H9 (cell line): ENCODE measurements at regions not wholly inside any gene's neighbourhood (a gene's known extent, or its start where the extent isn't known, plus 50 kb on each side); places are given as distances from the start of the nearest gene placed in this dataset.

Experiments used
- DNase-seq: peaks from one replicate; pipeline ENCODE4 v3.0.0-alpha.2; 2017
- H2AFZ ChIP-seq: one replicate; pipeline ENCODE4 v1.6.1; 2013; ENCODE audit warnings: mild to moderate bottlenecking, low read length, control low read depth, moderate library complexity
- H2AK5ac ChIP-seq: 2 replicates; pipeline ENCODE4 v1.6.1; 2013; ENCODE audit warnings: low read length, control low read depth, mixed read lengths; ENCODE audit not compliant: insufficient read length
- H2BK120ac ChIP-seq: one replicate; pipeline ENCODE4 v1.6.1; 2013; ENCODE audit warnings: low read depth, mild to moderate bottlenecking, low read length, control low read depth, inconsistent platforms; ENCODE audit not compliant: poor library complexity, severe bottlenecking
- H2BK12ac ChIP-seq: 2 replicates; pipeline ENCODE4 v1.6.1; 2013; ENCODE audit warnings: low read length, control low read depth, mixed read lengths, low read depth; ENCODE audit not compliant: insufficient read length
- H2BK15ac ChIP-seq: 2 replicates; pipeline ENCODE4 v1.6.1; 2013; ENCODE audit warnings: low read depth, low read length, control low read depth
- H2BK20ac ChIP-seq: one replicate; pipeline ENCODE4 v1.6.1; 2013; ENCODE audit warnings: low read depth, mild to moderate bottlenecking, low read length, control low read depth, inconsistent platforms; ENCODE audit not compliant: poor library complexity, severe bottlenecking
- H2BK5ac ChIP-seq: 2 replicates; pipeline ENCODE4 v1.6.1; 2013; ENCODE audit warnings: low read length, control low read depth, mixed read lengths; ENCODE audit not compliant: insufficient read length
- H3K14ac ChIP-seq: 2 replicates; pipeline ENCODE4 v1.6.1; 2013; ENCODE audit warnings: low read length, control low read depth; ENCODE audit not compliant: insufficient read depth
- H3K18ac ChIP-seq: 2 replicates; pipeline ENCODE4 v1.6.1; 2013; ENCODE audit warnings: low read depth, mild to moderate bottlenecking, mixed read lengths, low read length, control low read depth; ENCODE audit not compliant: insufficient read length
- H3K23ac ChIP-seq: 2 replicates; pipeline ENCODE4 v1.6.1; 2013; ENCODE audit warnings: low read length, control low read depth, mixed read lengths, low read depth; ENCODE audit not compliant: insufficient read length
- H3K23me2 ChIP-seq: 2 replicates; pipeline ENCODE4 v1.6.1; 2013; ENCODE audit warnings: low read depth, mild to moderate bottlenecking, mixed read lengths, low read length, control low read depth; ENCODE audit not compliant: insufficient read length, poor library complexity, severe bottlenecking
- H3K27ac ChIP-seq: 2 replicates; pipeline ENCODE4 v1.5.1; 2013; ENCODE audit warnings: low read length, control low read depth, mixed read lengths, low read depth; ENCODE audit not compliant: insufficient read length
- H3K27me3 ChIP-seq: 2 replicates; pipeline ENCODE4 v1.6.1; 2013; ENCODE audit warnings: low read length, control low read depth, inconsistent platforms; ENCODE audit not compliant: insufficient read depth
- H3K4ac ChIP-seq: 2 replicates; pipeline ENCODE4 v1.6.1; 2013; ENCODE audit warnings: low read depth, mild to moderate bottlenecking, control low read depth, inconsistent platforms, low read length, moderate library complexity
- H3K4me1 ChIP-seq: 2 replicates; pipeline ENCODE4 v1.6.1; 2013; ENCODE audit warnings: low read length, control low read depth, inconsistent platforms; ENCODE audit not compliant: insufficient read depth
- H3K4me2 ChIP-seq: 2 replicates; pipeline ENCODE4 v1.6.1; 2013; ENCODE audit warnings: low read length, control low read depth, mixed read lengths; ENCODE audit not compliant: insufficient read length, insufficient read depth
- H3K56ac ChIP-seq: 2 replicates; pipeline ENCODE4 v1.6.1; 2013; ENCODE audit warnings: low read depth, mild to moderate bottlenecking, mixed read lengths, low read length, control low read depth; ENCODE audit not compliant: insufficient read length
- H3K79me1 ChIP-seq: 2 replicates; pipeline ENCODE4 v1.6.1; 2013; ENCODE audit warnings: low read depth, mild to moderate bottlenecking, moderate library complexity, low read length, control low read depth, inconsistent platforms; ENCODE audit not compliant: insufficient read depth, poor library complexity, severe bottlenecking
- H3K79me2 ChIP-seq: 2 replicates; pipeline ENCODE4 v1.6.1; 2013; ENCODE audit warnings: low read length, control low read depth, inconsistent platforms; ENCODE audit not compliant: insufficient read depth
- H3K9ac ChIP-seq: 2 replicates; pipeline ENCODE4 v1.6.1; 2013; ENCODE audit warnings: low read length, control low read depth, mixed read lengths; ENCODE audit not compliant: insufficient read length; ENCODE audit errors: extremely low read depth
- H3K9me3 ChIP-seq: one replicate; pipeline ENCODE4 v1.6.1; 2013; ENCODE audit warnings: low read depth, low read length, inconsistent platforms; ENCODE audit not compliant: control insufficient read depth
- H3T11ph ChIP-seq: one replicate; pipeline ENCODE4 v1.6.1; 2013; ENCODE audit warnings: mild to moderate bottlenecking, low read length, control low read depth, inconsistent platforms
- H4K20me1 ChIP-seq: one replicate; pipeline ENCODE4 v1.6.1; 2013; ENCODE audit not compliant: control insufficient read depth, insufficient read length, insufficient read depth
- H4K5ac ChIP-seq: 2 replicates; pipeline ENCODE4 v1.6.1; 2013; ENCODE audit warnings: low read depth, mild to moderate bottlenecking, mixed read lengths, low read length, control low read depth; ENCODE audit not compliant: insufficient read length
- H4K8ac ChIP-seq: replicated peaks from 2 replicates; pipeline ENCODE4 v1.6.1; 2013; ENCODE audit warnings: low read length, control low read depth, mixed read lengths, low read depth; ENCODE audit not compliant: insufficient read length
- H4K91ac ChIP-seq: 2 replicates; pipeline ENCODE4 v1.6.1; 2013; ENCODE audit warnings: low read depth, mild to moderate bottlenecking, moderate library complexity, mixed read lengths, low read length, control low read depth; ENCODE audit not compliant: insufficient read length
- H3K27ac Mint-ChIP-seq, 3 experiments: 2 replicates in 2 of 3; 3 replicates in 1 of 3; pipeline ENCODE4 v1.8.0; 2020 to 2021; ENCODE audit warnings: mixed read lengths in 3 of 3, mild to moderate bottlenecking in 1 of 3, moderate library complexity in 1 of 3
- H3K27me3 Mint-ChIP-seq: 2 replicates; pipeline ENCODE4 v1.8.0; 2021; ENCODE audit warnings: low read depth, mild to moderate bottlenecking, moderate library complexity, mixed read lengths
- H3K36me3 Mint-ChIP-seq, 3 experiments: 2 replicates in 2 of 3; 3 replicates in 1 of 3; pipeline ENCODE4 v1.8.0; 2020 to 2021; ENCODE audit warnings: low read depth in 3 of 3, mixed read lengths in 3 of 3; ENCODE audit not compliant: insufficient read depth in 1 of 3
- H3K4me1 Mint-ChIP-seq, 2 experiments: 2 replicates each; pipeline ENCODE4 v1.8.0; 2020; ENCODE audit warnings: mixed read lengths in 2 of 2
- H3K4me3 Mint-ChIP-seq, 2 experiments: 2 replicates in 1 of 2; 3 replicates in 1 of 2; pipeline ENCODE4 v1.8.0; 2020 to 2021; ENCODE audit warnings: mild to moderate bottlenecking in 2 of 2, mixed read lengths in 2 of 2, moderate library complexity in 1 of 2
- H3K9me3 Mint-ChIP-seq, 2 experiments: 2 replicates in 1 of 2; 3 replicates in 1 of 2; pipeline ENCODE4 v1.8.0; 2020; ENCODE audit warnings: mild to moderate bottlenecking in 2 of 2, mixed read lengths in 2 of 2, moderate library complexity in 1 of 2
- WGBS: extraction: QIAGEN DNeasy Blood & Tissue Kit; methylation state at CpG from one replicate; pipeline ENCODE4 v1.1.7; 2013; ENCODE audit warnings: missing lambda C conversion rate, low lambda C conversion rate, mixed read lengths; ENCODE audit not compliant: insufficient read length; ENCODE audit errors: extremely low coverage; 5-methylcytosine and 5-hydroxymethylcytosine counted together
- TF ChIP-seq, protein P1 (sequence below): fragments of 200-600 bp; sonication (generic); conservative IDR thresholded peaks from 3 replicates; pipeline ENCODE4 v1.8.0; 2021; ENCODE audit warnings: antibody characterized with exemption, mild to moderate bottlenecking

- H3K4ac ChIP-seq, result no peak overlapping the region
- H3K4me1 ChIP-seq, result no peaks in the 10 kb centered on the region; the same call in 1 of the 2 replicates
- no peak overlapping the region for H2BK15ac ChIP-seq
- no peaks in the 10 kb centered on the region for H4K20me1 ChIP-seq
- no peak overlapping the region for H2BK20ac ChIP-seq
- no peak overlapping the region for H3K14ac ChIP-seq
- H3K23ac ChIP-seq, result no peak overlapping the region
- no peak overlapping the region for H2AFZ ChIP-seq
- H4K5ac ChIP-seq, result no peak overlapping the region
- no peak overlapping the region for H2BK120ac ChIP-seq
- H3K79me1 ChIP-seq, result no peaks in the 10 kb centered on the region
- H3K4me1 Mint-ChIP-seq, result peaks cover 3 to 7% of the 10 kb centered on the region in 2 experiments; a peak in 3 of 4 replicates
- no peaks in the 10 kb centered on the region for H3K9me3 ChIP-seq
- H4K91ac ChIP-seq, result no peak overlapping the region
- H2BK5ac ChIP-seq, result no peak overlapping the region
- no peaks in the 10 kb centered on the region; a peak in 2 of 7 replicates for H3K36me3 Mint-ChIP-seq
- H3K79me2 ChIP-seq, result no peaks in the 10 kb centered on the region
- no peaks in the 10 kb centered on the region for H3K23me2 ChIP-seq
- H2BK12ac ChIP-seq, result no peak overlapping the region
- no peak overlapping the region for H4K8ac ChIP-seq
- no peak overlapping the region for H3K4me2 ChIP-seq
- H3K9ac ChIP-seq, result no peak overlapping the region
- no peak overlapping the region for H2AK5ac ChIP-seq
- peaks cover 0 to 63% of the 10 kb centered on the region in 2 experiments; a peak in 2 of 5 replicates for H3K9me3 Mint-ChIP-seq
- TF ChIP-seq, protein P1, sequence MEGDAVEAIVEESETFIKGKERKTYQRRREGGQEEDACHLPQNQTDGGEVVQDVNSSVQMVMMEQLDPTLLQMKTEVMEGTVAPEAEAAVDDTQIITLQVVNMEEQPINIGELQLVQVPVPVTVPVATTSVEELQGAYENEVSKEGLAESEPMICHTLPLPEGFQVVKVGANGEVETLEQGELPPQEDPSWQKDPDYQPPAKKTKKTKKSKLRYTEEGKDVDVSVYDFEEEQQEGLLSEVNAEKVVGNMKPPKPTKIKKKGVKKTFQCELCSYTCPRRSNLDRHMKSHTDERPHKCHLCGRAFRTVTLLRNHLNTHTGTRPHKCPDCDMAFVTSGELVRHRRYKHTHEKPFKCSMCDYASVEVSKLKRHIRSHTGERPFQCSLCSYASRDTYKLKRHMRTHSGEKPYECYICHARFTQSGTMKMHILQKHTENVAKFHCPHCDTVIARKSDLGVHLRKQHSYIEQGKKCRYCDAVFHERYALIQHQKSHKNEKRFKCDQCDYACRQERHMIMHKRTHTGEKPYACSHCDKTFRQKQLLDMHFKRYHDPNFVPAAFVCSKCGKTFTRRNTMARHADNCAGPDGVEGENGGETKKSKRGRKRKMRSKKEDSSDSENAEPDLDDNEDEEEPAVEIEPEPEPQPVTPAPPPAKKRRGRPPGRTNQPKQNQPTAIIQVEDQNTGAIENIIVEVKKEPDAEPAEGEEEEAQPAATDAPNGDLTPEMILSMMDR, result no peak
- no peak overlapping the region for H3T11ph ChIP-seq
- H3K27ac Mint-ChIP-seq, result peak overlapping the region in 1 of 3 experiments; percentile 15; a peak in 1 of 7 replicates
- H3K27ac ChIP-seq, result no peak overlapping the region
- H3K56ac ChIP-seq, result no peak overlapping the region
- no peak overlapping the region for H3K18ac ChIP-seq
- no peak for DNase-seq
- no peaks in the 10 kb centered on the region for H3K27me3 ChIP-seq
- H3K4me3 Mint-ChIP-seq, result no peak overlapping the region
- H3K27me3 Mint-ChIP-seq, result peaks cover 4% of the 10 kb centered on the region
- no CpG with 5 or more reads among the region's 10 CpGs for WGBS
Observed at GRCh38 chr22:47997052-47997590, 1234.7 kb downstream of the TBC1D22A start.
